OCI-LY7 (cell line): ENCODE measurements at regions not wholly inside any gene's neighbourhood (a gene's known extent, or its start where the extent isn't known, plus 50 kb on each side); places are given as distances from the start of the nearest gene placed in this dataset.

Experiments used
- CTCF ChIP-seq: fragments of 200-600 bp; sonication (generic); conservative IDR thresholded peaks from 2 replicates; pipeline ENCODE4 v1.5.1; 2014; ENCODE audit warnings: mild to moderate bottlenecking, antibody characterized with exemption, low read length, moderate library complexity, mixed read lengths
- EZH2phosphoT487 ChIP-seq: fragments of 200-600 bp; sonication (generic); IDR thresholded peaks from 2 replicates; pipeline ENCODE4 v1.6.1; 2018; ENCODE audit warnings: low read depth, borderline replicate concordance, mild to moderate bottlenecking, mixed run types, antibody characterized with exemption, low read length, moderate library complexity, mixed read lengths

- no peak for TF ChIP-seq CTCF
- TF ChIP-seq EZH2phosphoT487: no peak
Measured at GRCh38 chr2:67792191-67792590, 270.6 kb downstream of the C1D start.
